ENCODE measurements at regions not wholly inside any gene's neighbourhood (a gene's known extent, or its start where the extent isn't known, plus 50 kb on each side); places are given as distances from the start of the nearest gene placed in this dataset.

- Histone ChIP-seq H3K9me2 (replicated peaks; ENCODE audit: low read depth, low read length) (no peaks in the 10 kb centered on the region), H3K79me2 (ENCODE audit: insufficient read depth, low read length) (no peaks in the 10 kb centered on the region), H3K27me3 (ENCODE audit: insufficient read depth, low read length, poor library complexity, severe bottlenecking) (no peaks in the 10 kb centered on the region), H3F3A (ENCODE audit: low read depth) (no peaks in the 10 kb centered on the region), H2AFZ (ENCODE audit: low read length) (no peak overlapping the region), H3K9me3 (ENCODE audit: insufficient read depth, low read depth, low read length) (no peaks in the 10 kb centered on the region), H3K4me2 (ENCODE audit: low read depth, low read length, poor library complexity, severe bottlenecking) (no peak overlapping the region), H3K9ac (ENCODE audit: low read depth, low read length, poor library complexity, severe bottlenecking) (no peak overlapping the region), H4K20me1 (ENCODE audit: insufficient read depth, low read length, poor library complexity, severe bottlenecking) (no peaks in the 10 kb centered on the region), H3K4me3 (ENCODE audit: low read length, poor library complexity, severe bottlenecking) (no peak overlapping the region), H3K36me3 (ENCODE audit: insufficient read depth, low read length) (no peaks in the 10 kb centered on the region), H3K4me1 (ENCODE audit: insufficient read depth, low read length, poor library complexity, severe bottlenecking) (no peaks in the 10 kb centered on the region)
- TF ChIP-seq, protein P1, sequence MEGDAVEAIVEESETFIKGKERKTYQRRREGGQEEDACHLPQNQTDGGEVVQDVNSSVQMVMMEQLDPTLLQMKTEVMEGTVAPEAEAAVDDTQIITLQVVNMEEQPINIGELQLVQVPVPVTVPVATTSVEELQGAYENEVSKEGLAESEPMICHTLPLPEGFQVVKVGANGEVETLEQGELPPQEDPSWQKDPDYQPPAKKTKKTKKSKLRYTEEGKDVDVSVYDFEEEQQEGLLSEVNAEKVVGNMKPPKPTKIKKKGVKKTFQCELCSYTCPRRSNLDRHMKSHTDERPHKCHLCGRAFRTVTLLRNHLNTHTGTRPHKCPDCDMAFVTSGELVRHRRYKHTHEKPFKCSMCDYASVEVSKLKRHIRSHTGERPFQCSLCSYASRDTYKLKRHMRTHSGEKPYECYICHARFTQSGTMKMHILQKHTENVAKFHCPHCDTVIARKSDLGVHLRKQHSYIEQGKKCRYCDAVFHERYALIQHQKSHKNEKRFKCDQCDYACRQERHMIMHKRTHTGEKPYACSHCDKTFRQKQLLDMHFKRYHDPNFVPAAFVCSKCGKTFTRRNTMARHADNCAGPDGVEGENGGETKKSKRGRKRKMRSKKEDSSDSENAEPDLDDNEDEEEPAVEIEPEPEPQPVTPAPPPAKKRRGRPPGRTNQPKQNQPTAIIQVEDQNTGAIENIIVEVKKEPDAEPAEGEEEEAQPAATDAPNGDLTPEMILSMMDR (conservative IDR thresholded peaks at IDR 0.05; ENCODE audit: low read length) = no peak
- TF ChIP-seq EZH2phosphoT487 (IDR thresholded peaks at IDR 0.05; ENCODE audit: borderline replicate concordance) = no peak
These were observed 251.0 kb upstream of the MTPN start for GRCh38 chr7:136228171-136228570.

GRCh38 chr7:136214356-136214755, 237.2 kb upstream of the MTPN start:
- H2AFZ ChIP-seq (ENCODE audit: low read length) = no peak overlapping the region
- no peaks in the 10 kb centered on the region for H3K36me3 ChIP-seq (ENCODE audit: insufficient read depth, low read length)
- H3K4me3 ChIP-seq (ENCODE audit: low read length, poor library complexity, severe bottlenecking) = no peak overlapping the region
- H3F3A ChIP-seq (ENCODE audit: low read depth) = no peaks in the 10 kb centered on the region
- no peaks in the 10 kb centered on the region for H3K79me2 ChIP-seq (ENCODE audit: insufficient read depth, low read length)
- TF ChIP-seq, protein P1 (conservative IDR thresholded peaks at IDR 0.05; ENCODE audit: low read length) = no peak
- no peak for TF ChIP-seq EZH2phosphoT487 (IDR thresholded peaks at IDR 0.05; ENCODE audit: borderline replicate concordance)
- H3K4me2 ChIP-seq (ENCODE audit: low read depth, low read length, poor library complexity, severe bottlenecking) = no peak overlapping the region
- H3K9me3 ChIP-seq (ENCODE audit: insufficient read depth, low read depth, low read length) = no peaks in the 10 kb centered on the region
- no peaks in the 10 kb centered on the region for H3K9me2 ChIP-seq (replicated peaks; ENCODE audit: low read depth, low read length)
- H4K20me1 ChIP-seq (ENCODE audit: insufficient read depth, low read length, poor library complexity, severe bottlenecking) = no peaks in the 10 kb centered on the region
- H3K27me3 ChIP-seq (ENCODE audit: insufficient read depth, low read length, poor library complexity, severe bottlenecking) = no peaks in the 10 kb centered on the region
- no peak overlapping the region for H3K9ac ChIP-seq (ENCODE audit: low read depth, low read length, poor library complexity, severe bottlenecking)
- no peaks in the 10 kb centered on the region for H3K4me1 ChIP-seq (ENCODE audit: insufficient read depth, low read length, poor library complexity, severe bottlenecking)

DNA sequence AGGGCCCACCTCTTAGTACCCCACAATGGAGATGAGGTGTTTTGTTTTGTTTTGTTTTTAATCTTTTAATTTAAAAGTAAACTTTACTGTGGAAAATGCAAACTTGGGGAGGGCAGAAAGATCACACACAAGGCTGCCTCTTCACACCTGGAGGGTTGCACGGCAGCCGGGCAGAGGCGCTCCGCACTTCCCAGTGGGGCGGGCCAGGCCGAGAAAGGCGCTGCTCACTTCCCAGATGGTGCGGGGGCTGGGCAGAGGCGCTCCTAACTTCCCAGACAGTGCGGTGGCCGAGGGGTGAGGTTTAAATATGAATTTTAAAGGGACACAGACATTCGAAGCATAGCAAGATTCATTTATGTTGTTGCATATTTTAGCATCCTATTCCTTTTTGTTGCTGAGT, 235.9 kb upstream of the MTPN start:
- H3K4me2 ChIP-seq (ENCODE audit: low read depth, low read length, poor library complexity, severe bottlenecking) = no peak overlapping the region
- no peak overlapping the region for H3K4me3 ChIP-seq (ENCODE audit: low read length, poor library complexity, severe bottlenecking)
- no peaks in the 10 kb centered on the region for H3F3A ChIP-seq (ENCODE audit: low read depth)
- no peaks in the 10 kb centered on the region for H3K36me3 ChIP-seq (ENCODE audit: insufficient read depth, low read length)
- no peaks in the 10 kb centered on the region for H3K79me2 ChIP-seq (ENCODE audit: insufficient read depth, low read length)
- no peaks in the 10 kb centered on the region for H3K4me1 ChIP-seq (ENCODE audit: insufficient read depth, low read length, poor library complexity, severe bottlenecking)
- H3K27me3 ChIP-seq (ENCODE audit: insufficient read depth, low read length, poor library complexity, severe bottlenecking) = no peaks in the 10 kb centered on the region
- no peaks in the 10 kb centered on the region for H3K9me3 ChIP-seq (ENCODE audit: insufficient read depth, low read depth, low read length)
- H2AFZ ChIP-seq (ENCODE audit: low read length) = no peak overlapping the region
- TF ChIP-seq, protein P1 (conservative IDR thresholded peaks at IDR 0.05; ENCODE audit: low read length) = no peak
- no peak for TF ChIP-seq EZH2phosphoT487 (IDR thresholded peaks at IDR 0.05; ENCODE audit: borderline replicate concordance)
- no peaks in the 10 kb centered on the region for H4K20me1 ChIP-seq (ENCODE audit: insufficient read depth, low read length, poor library complexity, severe bottlenecking)
- H3K9ac ChIP-seq (ENCODE audit: low read depth, low read length, poor library complexity, severe bottlenecking) = no peak overlapping the region
- no peaks in the 10 kb centered on the region for H3K9me2 ChIP-seq (replicated peaks; ENCODE audit: low read depth, low read length)

Measured in Loucy (cell line).